LNCAP (cell line): ENCODE measurements at regions not wholly inside any gene's neighbourhood (a gene's known extent, or its start where the extent isn't known, plus 50 kb on each side); places are given as distances from the start of the nearest gene placed in this dataset.

ENCODE experiments used
- CTCF ChIP-seq: fragments of 450-650 bp; IDR thresholded peaks from 2 replicates; pipeline ENCODE4 v1.5.1; 2017; ENCODE audit warnings: mild to moderate bottlenecking

DNA sequence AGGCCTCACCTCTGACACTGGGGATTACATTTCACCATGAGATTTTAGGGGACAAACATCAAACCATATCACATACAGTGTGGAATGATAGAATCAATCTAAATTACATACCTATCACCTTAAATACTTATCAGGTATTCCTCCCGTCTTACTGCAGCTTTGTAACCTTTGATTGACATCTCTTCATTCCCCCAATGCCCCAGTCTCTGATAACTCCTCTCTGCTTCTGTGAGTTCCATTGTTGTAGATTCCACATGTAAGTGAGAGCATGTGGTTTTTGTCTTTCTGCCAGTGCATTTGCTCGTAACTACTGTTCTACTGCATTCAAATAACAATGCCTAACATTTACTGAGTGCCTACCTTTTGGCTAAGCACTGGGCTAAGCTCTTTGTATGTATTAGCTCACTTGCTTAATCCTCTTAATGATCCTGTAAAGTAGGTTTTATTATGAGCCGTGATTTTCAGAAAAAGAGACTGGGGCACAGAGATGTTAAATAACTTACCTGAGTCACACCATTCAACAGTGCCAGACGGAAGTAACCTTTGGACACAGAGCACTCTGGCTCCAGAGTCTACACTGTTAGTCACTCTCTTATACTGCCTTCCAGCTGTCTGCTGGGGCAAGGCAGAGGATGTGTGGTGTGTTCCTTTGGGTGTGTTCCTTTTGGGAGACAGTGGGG, 63.7 kb upstream of the ESX1 start:
- no peak for TF ChIP-seq CTCF

- no peak for TF ChIP-seq CTCF
These were observed 62.0 kb upstream of the ESX1 start for GRCh38 chrX:104316739-104317138.

DNA sequence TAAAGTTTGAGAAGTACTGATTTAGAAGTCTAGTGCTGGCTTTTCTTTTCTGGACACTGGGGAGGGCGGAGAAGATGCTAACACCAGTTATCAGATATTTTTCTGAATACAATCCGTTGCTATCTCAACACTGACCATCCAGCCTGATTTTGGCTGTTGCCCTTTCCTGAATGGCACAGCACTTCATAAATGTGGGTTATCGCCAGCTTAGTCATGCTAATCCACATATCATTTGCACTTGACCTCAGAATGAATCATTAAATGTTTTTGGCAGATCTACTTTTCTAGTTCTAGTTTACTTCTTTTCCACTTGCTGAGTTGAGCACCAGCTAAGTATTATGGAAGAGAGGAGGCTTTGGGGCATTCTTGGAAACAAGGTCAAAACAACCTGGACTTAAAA, 60.8 kb upstream of the ESX1 start:
- TF ChIP-seq CTCF: no peak

DNA sequence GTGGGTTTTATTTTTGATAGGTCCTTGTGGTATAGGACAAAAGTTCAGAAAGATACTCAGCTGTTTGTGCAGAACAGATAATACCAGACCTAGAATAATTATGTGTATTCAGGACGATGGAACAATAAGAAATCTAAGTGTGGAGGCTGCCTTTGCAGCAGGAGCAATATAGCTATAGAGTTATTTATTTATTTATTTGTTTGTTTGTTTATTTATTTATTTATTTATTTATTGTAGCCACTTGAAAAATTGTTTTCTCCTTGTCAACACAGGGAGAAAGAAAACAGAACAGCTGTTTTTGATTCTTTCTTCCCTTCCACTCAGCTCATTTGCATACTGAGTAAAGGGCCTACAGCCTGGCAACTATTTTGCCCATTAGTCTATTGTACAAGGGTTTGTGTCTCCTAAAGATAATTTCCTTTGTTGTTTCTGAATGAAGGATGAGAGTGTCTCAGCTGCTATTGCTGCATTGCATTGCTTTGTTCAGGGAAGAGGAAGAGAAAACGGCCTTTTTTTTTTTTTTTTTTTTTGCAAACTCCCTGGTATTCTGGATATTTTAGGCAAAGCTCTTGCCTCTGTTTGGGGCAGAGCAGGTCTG, 56.0 kb upstream of the ESX1 start:
- TF ChIP-seq CTCF: no peak

GRCh38 chrX:104310090-104310489, 55.4 kb upstream of the ESX1 start:
- peak; percentile 35; the same call in 1 of the 2 replicates for TF ChIP-seq CTCF

- no peak for TF ChIP-seq CTCF
These were observed 54.4 kb upstream of the ESX1 start for GRCh38 chrX:104309169-104309568.

- TF ChIP-seq CTCF: no peak
These were observed 52.6 kb upstream of the ESX1 start for GRCh38 chrX:104307341-104307740.
